Liver (tissue), 8 donors: ENCODE measurements at regions not wholly inside any gene's neighbourhood (a gene's known extent, or its start where the extent isn't known, plus 50 kb on each side); places are given as distances from the start of the nearest gene placed in this dataset.

Experiments used
- DNase-seq: peaks from one replicate; pipeline ENCODE4 v3.0.0-alpha.2; 2017; ENCODE audit warnings: low spot score
- H3K27ac ChIP-seq, 2 donors: one replicate each; pipeline ENCODE4 v1.7.0; 2013; ENCODE audit warnings: inconsistent platforms in 2 of 2, low read length in 2 of 2, control low read depth in 1 of 2, low read depth in 1 of 2, mild to moderate bottlenecking in 1 of 2
- H3K27me3 ChIP-seq, 4 donors: one replicate each; pipeline versions ENCODE4 v1.6.1 to v1.7.0; 2013; ENCODE audit warnings: low read length in 3 of 4, inconsistent platforms in 1 of 4, mild to moderate bottlenecking in 1 of 4, moderate library complexity in 1 of 4; ENCODE audit not compliant: control insufficient read depth in 4 of 4, insufficient read depth in 4 of 4
- H3K36me3 ChIP-seq, 4 donors: one replicate each; pipeline versions ENCODE4 v1.6.1 to v1.7.0; 2013; ENCODE audit warnings: low read length in 3 of 4, mild to moderate bottlenecking in 3 of 4, low read depth in 1 of 4, moderate library complexity in 1 of 4; ENCODE audit not compliant: control insufficient read depth in 4 of 4, insufficient read depth in 3 of 4
- H3K4me1 ChIP-seq, 4 donors: one replicate each; pipeline versions ENCODE4 v1.6.1 to v1.7.0; 2013; ENCODE audit warnings: low read length in 3 of 4, mild to moderate bottlenecking in 3 of 4, moderate library complexity in 1 of 4; ENCODE audit not compliant: control insufficient read depth in 4 of 4, insufficient read depth in 4 of 4
- H3K4me3 ChIP-seq, 3 donors: one replicate each; pipeline versions ENCODE4 v1.6.1 to v1.7.0; 2013; ENCODE audit warnings: low read length in 3 of 3, control low read depth in 1 of 3, low read depth in 1 of 3, mild to moderate bottlenecking in 1 of 3
- H3K9ac ChIP-seq, 2 donors: one replicate each; pipeline ENCODE4 v1.7.0; 2013; ENCODE audit warnings: low read length in 2 of 2, mild to moderate bottlenecking in 2 of 2, moderate library complexity in 2 of 2, control low read depth in 1 of 2, low read depth in 1 of 2
- H3K9me3 ChIP-seq, 4 donors: one replicate each; pipeline versions ENCODE4 v1.6.1 to v1.7.0; 2013; ENCODE audit warnings: low read length in 3 of 4; ENCODE audit not compliant: control insufficient read depth in 4 of 4
- CTCF ChIP-seq: fragments of 150-350 bp; IDR thresholded peaks from 2 replicates; pipeline ENCODE4 v1.5.1; 2017; ENCODE audit warnings: improper control_type of control experiment, low read depth, low read length; ENCODE audit not compliant: missing input control
- EGR1 ChIP-seq, 2 donors: IDR thresholded peaks; 2 replicates each; pipeline ENCODE4 v1.6.1; 2016 to 2018; ENCODE audit warnings: antibody characterized with exemption in 2 of 2, low read depth in 2 of 2
- FOXA1 ChIP-seq: IDR thresholded peaks from 2 replicates; pipeline ENCODE4 v1.6.1; 2016; ENCODE audit warnings: antibody characterized with exemption
- FOXA2 ChIP-seq: IDR thresholded peaks from 2 replicates; pipeline ENCODE4 v1.6.1; 2016; ENCODE audit warnings: antibody characterized with exemption
- GABPA ChIP-seq, 2 donors: IDR thresholded peaks in 1 of 2; conservative IDR thresholded peaks in 1 of 2; 2 replicates each; pipeline ENCODE4 v1.6.1; 2016; ENCODE audit warnings: antibody characterized with exemption in 2 of 2, mild to moderate bottlenecking in 1 of 2, moderate library complexity in 1 of 2
- HNF4A ChIP-seq, 2 donors: conservative IDR thresholded peaks; 2 replicates each; pipeline ENCODE4 v1.6.1; 2016; ENCODE audit warnings: antibody characterized with exemption in 2 of 2, mild to moderate bottlenecking in 2 of 2
- HNF4G ChIP-seq: IDR thresholded peaks from 2 replicates; pipeline ENCODE4 v1.6.1; 2016; ENCODE audit warnings: antibody characterized with exemption
- JUND ChIP-seq, 2 donors: IDR thresholded peaks; 2 replicates each; pipeline ENCODE4 v1.6.1; 2016; ENCODE audit warnings: antibody characterized with exemption in 2 of 2
- MAX ChIP-seq: IDR thresholded peaks from 2 replicates; pipeline ENCODE4 v1.6.1; 2016; ENCODE audit warnings: antibody characterized with exemption
- NR2F2 ChIP-seq: IDR thresholded peaks from 2 replicates; pipeline ENCODE4 v1.6.1; 2016; ENCODE audit warnings: antibody characterized with exemption
- RAD21 ChIP-seq, 2 donors: IDR thresholded peaks; 2 replicates each; pipeline ENCODE4 v1.6.1; 2016; ENCODE audit warnings: antibody characterized with exemption in 2 of 2, mild to moderate bottlenecking in 2 of 2
- RXRA ChIP-seq, 2 donors: IDR thresholded peaks; 2 replicates each; pipeline ENCODE4 v1.6.1; 2017 to 2018; ENCODE audit warnings: antibody characterized with exemption in 2 of 2, mild to moderate bottlenecking in 1 of 2
- YY1 ChIP-seq: IDR thresholded peaks from 2 replicates; pipeline ENCODE4 v1.6.1; 2016; ENCODE audit warnings: antibody characterized with exemption, mild to moderate bottlenecking
- WGBS: extraction: QIAGEN DNeasy Blood & Tissue Kit; methylation state at CpG from one replicate; pipeline ENCODE4 v1.1.7; 2013; 5-methylcytosine and 5-hydroxymethylcytosine counted together
- TF ChIP-seq, protein P1 (sequence below): IDR thresholded peaks from 2 replicates; pipeline ENCODE4 v1.6.1; 2016; ENCODE audit warnings: antibody characterized with exemption
- donor health status: healthy.
- donor health status: healthy.
- donor health status: healthy.
- donor health status: healthy.
- donor health status: healthy.

DNA sequence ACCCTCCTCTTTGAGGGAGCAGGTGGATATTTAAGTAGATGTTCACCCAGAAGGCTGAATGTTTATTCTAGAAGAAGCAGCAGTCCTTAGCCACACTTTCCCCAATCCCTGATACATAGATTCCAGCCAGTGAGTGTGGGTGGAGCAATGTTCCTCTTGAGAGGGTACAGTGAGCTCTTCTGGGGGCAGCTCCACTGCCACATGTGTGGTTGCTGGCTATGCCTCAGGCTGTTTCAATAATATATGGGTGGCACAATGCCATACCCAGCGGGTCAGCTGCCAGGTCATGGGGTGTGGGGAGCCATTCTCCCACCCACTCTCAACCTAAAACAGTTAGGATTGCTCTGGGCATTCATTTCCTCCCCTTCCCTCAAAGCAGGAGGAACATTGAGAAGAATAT, 61.6 kb upstream of the DAB2 start:
- no peaks in the 10 kb centered on the region for H3K27me3 ChIP-seq
- H3K9ac ChIP-seq = no peak overlapping the region
- DNase-seq = no peak
- 80% methylated on average over 1 of the region's 1 CpG for WGBS
- no peak overlapping the region for H3K4me3 ChIP-seq
- H3K9me3 ChIP-seq = peaks cover 0 to 4% (median 0%) of the 10 kb centered on the region in 4 donors
- no peaks in the 10 kb centered on the region for H3K36me3 ChIP-seq
- TF ChIP-seq GABPA (IDR thresholded peaks at IDR 0.05 in 1 of 2, conservative IDR thresholded peaks at IDR 0.05 in 1 of 2) (no peak), RXRA (IDR thresholded peaks at IDR 0.05) (no peak), EGR1 (IDR thresholded peaks at IDR 0.05; ENCODE audit: low read depth in 2 of 2) (no peak), FOXA2 (no peak), YY1 (no peak), HNF4A (conservative IDR thresholded peaks at IDR 0.05) (no peak), CTCF (no peak), MAX (no peak), JUND (IDR thresholded peaks at IDR 0.05) (no peak)
- H3K27ac ChIP-seq = no peak overlapping the region
- H3K4me1 ChIP-seq = no peaks in the 10 kb centered on the region

GRCh38 chr5:39485079-39485478, 60.3 kb upstream of the DAB2 start:
- Histone ChIP-seq H3K4me3 (no peak overlapping the region), H3K27me3 (no peaks in the 10 kb centered on the region), H3K27ac (no peak overlapping the region), H3K9me3 (no peaks in the 10 kb centered on the region), H3K36me3 (no peaks in the 10 kb centered on the region), H3K9ac (no peak overlapping the region), H3K4me1 (no peaks in the 10 kb centered on the region)
- 77% methylated on average over 2 of the region's 2 CpGs for WGBS
- DNase-seq = no peak
- TF ChIP-seq NR2F2 (no peak), GABPA (IDR thresholded peaks at IDR 0.05 in 1 of 2, conservative IDR thresholded peaks at IDR 0.05 in 1 of 2) (no peak), FOXA1 (no peak), HNF4G (no peak)

GRCh38 chr5:39484673-39485072, 59.9 kb upstream of the DAB2 start:
- no peak overlapping the region for H3K27ac ChIP-seq
- 61% methylated on average over 1 of the region's 1 CpG for WGBS
- TF ChIP-seq JUND (IDR thresholded peaks at IDR 0.05) (no peak), RAD21 (IDR thresholded peaks at IDR 0.05) (no peak), RXRA (IDR thresholded peaks at IDR 0.05) (no peak), MAX (no peak)
- TF ChIP-seq, protein P1, sequence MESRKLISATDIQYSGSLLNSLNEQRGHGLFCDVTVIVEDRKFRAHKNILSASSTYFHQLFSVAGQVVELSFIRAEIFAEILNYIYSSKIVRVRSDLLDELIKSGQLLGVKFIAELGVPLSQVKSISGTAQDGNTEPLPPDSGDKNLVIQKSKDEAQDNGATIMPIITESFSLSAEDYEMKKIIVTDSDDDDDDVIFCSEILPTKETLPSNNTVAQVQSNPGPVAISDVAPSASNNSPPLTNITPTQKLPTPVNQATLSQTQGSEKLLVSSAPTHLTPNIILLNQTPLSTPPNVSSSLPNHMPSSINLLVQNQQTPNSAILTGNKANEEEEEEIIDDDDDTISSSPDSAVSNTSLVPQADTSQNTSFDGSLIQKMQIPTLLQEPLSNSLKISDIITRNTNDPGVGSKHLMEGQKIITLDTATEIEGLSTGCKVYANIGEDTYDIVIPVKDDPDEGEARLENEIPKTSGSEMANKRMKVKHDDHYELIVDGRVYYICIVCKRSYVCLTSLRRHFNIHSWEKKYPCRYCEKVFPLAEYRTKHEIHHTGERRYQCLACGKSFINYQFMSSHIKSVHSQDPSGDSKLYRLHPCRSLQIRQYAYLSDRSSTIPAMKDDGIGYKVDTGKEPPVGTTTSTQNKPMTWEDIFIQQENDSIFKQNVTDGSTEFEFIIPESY = no peak
- no peaks in the 10 kb centered on the region for H3K36me3 ChIP-seq
- no peaks in the 10 kb centered on the region for H3K27me3 ChIP-seq
- no peak overlapping the region for H3K9ac ChIP-seq
- no peaks in the 10 kb centered on the region for H3K9me3 ChIP-seq
- no peaks in the 10 kb centered on the region for H3K4me1 ChIP-seq
- DNase-seq = no peak
- no peak overlapping the region for H3K4me3 ChIP-seq
